ENCODE measurements at regions not wholly inside any gene's neighbourhood (a gene's known extent, or its start where the extent isn't known, plus 50 kb on each side); places are given as distances from the start of the nearest gene placed in this dataset.

DNA sequence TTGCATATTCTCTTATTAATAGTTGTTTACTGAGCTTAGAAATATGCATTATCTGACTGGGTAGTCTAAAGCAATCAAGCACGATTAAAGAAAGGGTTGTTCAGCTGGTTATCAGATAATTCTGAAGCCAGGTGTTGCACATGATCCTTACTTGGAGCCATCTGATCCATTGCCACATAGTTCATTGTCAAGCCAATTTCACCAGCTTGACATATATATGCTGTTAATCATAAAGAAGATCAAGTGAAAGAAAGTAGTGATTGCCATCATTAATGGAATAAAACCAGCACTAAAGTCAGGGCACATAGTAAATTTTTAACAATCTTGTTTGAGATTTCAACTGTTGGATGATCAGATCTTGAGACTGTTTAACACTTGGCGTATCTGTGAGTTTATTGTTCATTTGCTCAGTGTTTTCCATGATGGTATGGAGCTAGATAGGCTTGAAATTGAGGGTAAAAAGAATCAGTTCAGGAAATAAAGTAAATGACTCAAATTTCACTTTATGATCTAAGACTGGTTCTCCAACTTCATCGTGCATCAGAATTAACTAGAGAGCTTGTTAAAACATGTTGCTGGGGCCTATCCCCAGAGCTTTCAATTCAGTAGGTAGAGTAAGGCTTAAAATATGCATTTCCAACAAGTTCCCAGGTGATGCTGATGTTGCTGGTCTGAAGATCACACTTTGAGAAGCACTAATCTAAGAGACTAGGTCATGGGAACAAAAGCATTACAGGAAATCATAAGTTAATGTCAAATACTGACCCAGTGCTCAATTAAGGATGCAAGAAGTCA lies 539.6 kb downstream of the SATB2 start:
- TF ChIP-seq, protein P1, sequence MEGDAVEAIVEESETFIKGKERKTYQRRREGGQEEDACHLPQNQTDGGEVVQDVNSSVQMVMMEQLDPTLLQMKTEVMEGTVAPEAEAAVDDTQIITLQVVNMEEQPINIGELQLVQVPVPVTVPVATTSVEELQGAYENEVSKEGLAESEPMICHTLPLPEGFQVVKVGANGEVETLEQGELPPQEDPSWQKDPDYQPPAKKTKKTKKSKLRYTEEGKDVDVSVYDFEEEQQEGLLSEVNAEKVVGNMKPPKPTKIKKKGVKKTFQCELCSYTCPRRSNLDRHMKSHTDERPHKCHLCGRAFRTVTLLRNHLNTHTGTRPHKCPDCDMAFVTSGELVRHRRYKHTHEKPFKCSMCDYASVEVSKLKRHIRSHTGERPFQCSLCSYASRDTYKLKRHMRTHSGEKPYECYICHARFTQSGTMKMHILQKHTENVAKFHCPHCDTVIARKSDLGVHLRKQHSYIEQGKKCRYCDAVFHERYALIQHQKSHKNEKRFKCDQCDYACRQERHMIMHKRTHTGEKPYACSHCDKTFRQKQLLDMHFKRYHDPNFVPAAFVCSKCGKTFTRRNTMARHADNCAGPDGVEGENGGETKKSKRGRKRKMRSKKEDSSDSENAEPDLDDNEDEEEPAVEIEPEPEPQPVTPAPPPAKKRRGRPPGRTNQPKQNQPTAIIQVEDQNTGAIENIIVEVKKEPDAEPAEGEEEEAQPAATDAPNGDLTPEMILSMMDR (IDR thresholded peaks at IDR 0.05; ENCODE audit: extremely low read depth in 1 of 2, insufficient read depth in 1 of 2, low read depth in 1 of 2, low read length in 2 of 2), result no peak
- TF ChIP-seq JUN (IDR thresholded peaks at IDR 0.05; ENCODE audit: borderline replicate concordance, insufficient read depth, insufficient read length, low read depth), result no peak
- no peak for TF ChIP-seq POLR2A (IDR thresholded peaks at IDR 0.05; ENCODE audit: low read depth, low read length)
- TF ChIP-seq EZH2 (IDR thresholded peaks at IDR 0.05; ENCODE audit: borderline replicate concordance, low read depth, low read length, severe bottlenecking), result no peak
- no peak for TF ChIP-seq POLR2AphosphoS5 (IDR thresholded peaks at IDR 0.05; ENCODE audit: insufficient read depth, low read depth, low read length)
